IMR-90 (cell line): ENCODE measurements at regions not wholly inside any gene's neighbourhood (a gene's known extent, or its start where the extent isn't known, plus 50 kb on each side); places are given as distances from the start of the nearest gene placed in this dataset.

Experiments
- ATAC-seq: fragments of 200-7000 bp; cut with Tn5 transposase; 2 replicates; pipeline ENCODE4 v1.9.1; 2020; ENCODE audit warnings: low read depth, mild to moderate bottlenecking, moderate library complexity
- BruUV-seq: library from RNA; stranded (reverse); fragments of 400-500 nt; replicated peaks from 2 replicates; lab custom pipeline; 2021; lab: Mats Ljungman, UMichigan
- CTCF ChIA-PET: fragments of 300-600 bp; formaldehyde crosslinking; extraction: SDS; loops from one replicate; lab custom pipeline; 2021; ENCODE audit warnings: antibody characterized with exemption; lab: Yijun Ruan, JAX
- POLR2A ChIA-PET: fragments of 300-600 bp; sonication (Branson Sonifier 250); formaldehyde crosslinking; loops from one replicate; lab custom pipeline; 2022; ENCODE audit warnings: antibody characterized with exemption; ENCODE audit not compliant: unreplicated experiment; lab: Charles Lee
- DNase-seq: peaks from one replicate; pipeline ENCODE4 v3.0.0; 2013
- H2AFZ ChIP-seq: replicated peaks from 2 replicates; pipeline ENCODE3; 2013; ENCODE audit warnings: low read length, mild to moderate bottlenecking; ENCODE audit not compliant: poor library complexity
- H2AK5ac ChIP-seq: 2 replicates; pipeline ENCODE4 v1.6.1; 2013; ENCODE audit warnings: low read depth, low read length, inconsistent platforms
- H2AK9ac ChIP-seq: replicated peaks from 2 replicates; pipeline ENCODE3; 2013; ENCODE audit warnings: mild to moderate bottlenecking, low read depth, low read length, moderate library complexity; ENCODE audit not compliant: poor library complexity
- H2BK120ac ChIP-seq: 2 replicates; pipeline ENCODE4 v1.6.1; 2013; ENCODE audit warnings: low read depth, low read length, inconsistent platforms
- H2BK15ac ChIP-seq: 3 replicates; pipeline ENCODE4 v1.6.1; 2013; ENCODE audit warnings: low read depth, low read length, inconsistent platforms
- H2BK20ac ChIP-seq: 2 replicates; pipeline ENCODE4 v1.6.1; 2013; ENCODE audit warnings: low read depth, mild to moderate bottlenecking, inconsistent platforms, low read length, moderate library complexity
- H2BK5ac ChIP-seq: 2 replicates; pipeline ENCODE4 v1.6.1; 2013; ENCODE audit warnings: mild to moderate bottlenecking, low read depth, low read length, inconsistent platforms; ENCODE audit not compliant: poor library complexity, severe bottlenecking
- H3K14ac ChIP-seq: replicated peaks from 2 replicates; pipeline ENCODE4 v1.6.1; 2013; ENCODE audit warnings: low read depth, low read length, inconsistent platforms
- H3K18ac ChIP-seq: 2 replicates; pipeline ENCODE4 v1.6.1; 2013; ENCODE audit warnings: low read depth, low read length, control low read depth
- H3K23ac ChIP-seq: 2 replicates; pipeline ENCODE4 v1.6.1; 2013; ENCODE audit warnings: low read depth, low read length, inconsistent platforms
- H3K27ac ChIP-seq: 2 replicates; pipeline ENCODE4 v1.5.1; 2013; ENCODE audit warnings: mild to moderate bottlenecking, control low read depth, low read length; ENCODE audit not compliant: insufficient read depth
- H3K27me3 ChIP-seq: 2 replicates; pipeline ENCODE4 v1.6.1; 2013; ENCODE audit warnings: low read length; ENCODE audit not compliant: control insufficient read depth, insufficient read depth
- H3K36me3 ChIP-seq: 2 replicates; pipeline ENCODE4 v1.6.1; 2013; ENCODE audit warnings: low read length, mixed read lengths; ENCODE audit not compliant: control insufficient read depth, insufficient read depth
- H3K4ac ChIP-seq: 2 replicates; pipeline ENCODE4 v1.6.1; 2013; ENCODE audit warnings: low read depth, low read length, inconsistent platforms
- H3K4me1 ChIP-seq: 2 replicates; pipeline ENCODE4 v1.6.1; 2013; ENCODE audit warnings: low read length, mixed read lengths; ENCODE audit not compliant: control insufficient read depth, insufficient read depth
- H3K4me2 ChIP-seq: 2 replicates; pipeline ENCODE4 v1.6.1; 2013; ENCODE audit warnings: low read depth, mild to moderate bottlenecking, control low read depth, low read length, moderate library complexity
- H3K4me3 ChIP-seq: 2 replicates; pipeline ENCODE4 v1.5.1; 2013; ENCODE audit warnings: low read depth, mild to moderate bottlenecking, control low read depth, low read length, moderate library complexity; ENCODE audit not compliant: insufficient read depth
- H3K56ac ChIP-seq: 2 replicates; pipeline ENCODE4 v1.6.1; 2013; ENCODE audit warnings: low read length, inconsistent platforms; ENCODE audit not compliant: insufficient read depth; ENCODE audit errors: extremely low read depth
- H3K79me1 ChIP-seq, 2 experiments: 2 replicates each; pipeline ENCODE4 v1.6.1; 2013; ENCODE audit warnings: low read length in 2 of 2, inconsistent platforms in 1 of 2, low read depth in 1 of 2
- H3K9ac ChIP-seq: 2 replicates; pipeline ENCODE4 v1.6.1; 2013; ENCODE audit warnings: low read depth, low read length, control low read depth
- H3K9me1 ChIP-seq: 2 replicates; pipeline ENCODE4 v1.6.1; 2013; ENCODE audit warnings: low read length, inconsistent platforms; ENCODE audit not compliant: insufficient read depth
- H3K9me3 ChIP-seq: 2 replicates; pipeline ENCODE4 v1.6.1; 2013; ENCODE audit warnings: low read length; ENCODE audit not compliant: control insufficient read depth, insufficient read depth
- H4K20me1 ChIP-seq: 2 replicates; pipeline ENCODE4 v1.6.1; 2013; ENCODE audit warnings: low read length, inconsistent platforms; ENCODE audit not compliant: insufficient read depth
- H4K5ac ChIP-seq: 2 replicates; pipeline ENCODE4 v1.6.1; 2013; ENCODE audit warnings: mild to moderate bottlenecking, low read depth, low read length, control low read depth
- H4K8ac ChIP-seq, 2 experiments: 2 replicates each; pipeline ENCODE4 v1.6.1; 2013; ENCODE audit warnings: low read depth in 2 of 2, low read length in 2 of 2, control low read depth in 1 of 2, inconsistent platforms in 1 of 2
- H4K91ac ChIP-seq: 2 replicates; pipeline ENCODE4 v1.6.1; 2013; ENCODE audit warnings: low read depth, low read length, inconsistent platforms; ENCODE audit not compliant: insufficient read depth
- BHLHE40 ChIP-seq: fragments of 150-350 bp; IDR thresholded peaks from 2 replicates; pipeline ENCODE4 v1.6.1; 2016; ENCODE audit warnings: mild to moderate bottlenecking, low read depth, low read length
- CEBPB ChIP-seq: IDR thresholded peaks from 2 replicates; pipeline ENCODE4 v1.6.1; 2012; ENCODE audit warnings: low read depth, low read length, improper control_type of control experiment
- CHD1 ChIP-seq: IDR thresholded peaks from 2 replicates; pipeline ENCODE4 v1.6.1; 2012; ENCODE audit warnings: low read depth, low read length, improper control_type of control experiment
- FOS ChIP-seq: fragments of 150-350 bp; IDR thresholded peaks from 2 replicates; pipeline ENCODE4 v1.6.1; 2016; ENCODE audit warnings: low read depth, low read length
- MAFK ChIP-seq: IDR thresholded peaks from 2 replicates; pipeline ENCODE4 v1.6.1; 2012; ENCODE audit warnings: low read depth, low read length, improper control_type of control experiment
- MAZ ChIP-seq: IDR thresholded peaks from 2 replicates; pipeline ENCODE4 v1.6.1; 2012; ENCODE audit warnings: low read depth, mild to moderate bottlenecking, low read length, improper control_type of control experiment, moderate library complexity, borderline replicate concordance
- MXI1 ChIP-seq: IDR thresholded peaks from 2 replicates; pipeline ENCODE4 v1.6.1; 2012; ENCODE audit warnings: low read depth, mild to moderate bottlenecking, low read length, moderate library complexity, borderline replicate concordance
- NFE2L2 ChIP-seq: fragments of 150-350 bp; IDR thresholded peaks from 2 replicates; pipeline ENCODE4 v1.6.1; 2016; ENCODE audit warnings: low read depth, mild to moderate bottlenecking, low read length
- POLR2A ChIP-seq: IDR thresholded peaks from 2 replicates; pipeline ENCODE4 v1.6.1; 2012; ENCODE audit warnings: mild to moderate bottlenecking, low read depth, low read length
- RAD21 ChIP-seq: IDR thresholded peaks from 2 replicates; pipeline ENCODE4 v1.6.1; 2012; ENCODE audit warnings: low read length, improper control_type of control experiment
- RCOR1 ChIP-seq: IDR thresholded peaks from 2 replicates; pipeline ENCODE4 v1.6.1; 2012; ENCODE audit warnings: mild to moderate bottlenecking, low read length, improper control_type of control experiment; ENCODE audit not compliant: insufficient replicate concordance
- RFX5 ChIP-seq: IDR thresholded peaks from 2 replicates; pipeline ENCODE4 v1.8.0; 2012; ENCODE audit warnings: low read depth, mild to moderate bottlenecking, low read length, moderate library complexity
- SMC3 ChIP-seq: fragments of 150-350 bp; IDR thresholded peaks from 2 replicates; pipeline ENCODE4 v1.6.1; 2016; ENCODE audit warnings: low read depth, mild to moderate bottlenecking, antibody characterized with exemption, low read length, moderate library complexity
- USF2 ChIP-seq: fragments of 150-350 bp; IDR thresholded peaks from 2 replicates; pipeline ENCODE4 v1.6.1; 2017; ENCODE audit warnings: mild to moderate bottlenecking, antibody characterized with exemption, low read length, low read depth
- WGBS, 2 experiments: methylation state at CpG; one replicate each; pipeline versions ENCODE4 v1.1.5 to v1.1.7; 2013; ENCODE audit warnings: missing lambda C conversion rate in 2 of 2; ENCODE audit not compliant: insufficient read length in 1 of 2; ENCODE audit errors: extremely low coverage in 2 of 2; 5-methylcytosine and 5-hydroxymethylcytosine counted together
- dilution Hi-C: fragments of 300-500 bp; cut with HindIII; formaldehyde crosslinking; loops from one replicate; pipeline ENCODE4 v1.14.3; 2018; ENCODE audit warnings: low sequenced_read_pairs; ENCODE audit not compliant: unreplicated experiment
- in situ Hi-C: fragments of 300-500 bp; cut with MboI; formaldehyde crosslinking; loops from 3 replicates; pipeline ENCODE4 v1.14.3; 2019; ENCODE audit warnings: low sequenced_read_pairs, inconsistent platforms, mixed read lengths
- intact Hi-C: fragments of 100-400 bp; cut with micrococcal nuclease; formaldehyde crosslinking; loops from 2 replicates; pipeline ENCODE4 v1.10.0; 2022
- TF ChIP-seq, protein P1 (sequence below): fragments of 150-350 bp; IDR thresholded peaks from 2 replicates; pipeline ENCODE4 v1.6.1; 2016; ENCODE audit warnings: low read depth, mild to moderate bottlenecking, low read length, moderate library complexity, borderline replicate concordance
- TF ChIP-seq, protein P2 (sequence below): conservative IDR thresholded peaks from 2 replicates; pipeline ENCODE4 v1.5.1; 2012; ENCODE audit warnings: mild to moderate bottlenecking, low read depth, low read length, improper control_type of control experiment

GRCh38 chr2:41216978-41217377 is 765.1 kb upstream of the SLC8A1 start:
- no TSS peak for BruUV-seq
- TF ChIP-seq MAFK (no peak), FOS (no peak), MXI1 (no peak), RCOR1 (no peak), MAZ (no peak), SMC3 (no peak), USF2 (no peak), CHD1 (no peak), RFX5 (no peak), CEBPB (no peak), NFE2L2 (no peak), POLR2A (no peak), BHLHE40 (no peak), RAD21 (no peak)
- TF ChIP-seq, protein P1, sequence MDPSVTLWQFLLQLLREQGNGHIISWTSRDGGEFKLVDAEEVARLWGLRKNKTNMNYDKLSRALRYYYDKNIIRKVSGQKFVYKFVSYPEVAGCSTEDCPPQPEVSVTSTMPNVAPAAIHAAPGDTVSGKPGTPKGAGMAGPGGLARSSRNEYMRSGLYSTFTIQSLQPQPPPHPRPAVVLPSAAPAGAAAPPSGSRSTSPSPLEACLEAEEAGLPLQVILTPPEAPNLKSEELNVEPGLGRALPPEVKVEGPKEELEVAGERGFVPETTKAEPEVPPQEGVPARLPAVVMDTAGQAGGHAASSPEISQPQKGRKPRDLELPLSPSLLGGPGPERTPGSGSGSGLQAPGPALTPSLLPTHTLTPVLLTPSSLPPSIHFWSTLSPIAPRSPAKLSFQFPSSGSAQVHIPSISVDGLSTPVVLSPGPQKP, result no peak
- TF ChIP-seq, protein P2, sequence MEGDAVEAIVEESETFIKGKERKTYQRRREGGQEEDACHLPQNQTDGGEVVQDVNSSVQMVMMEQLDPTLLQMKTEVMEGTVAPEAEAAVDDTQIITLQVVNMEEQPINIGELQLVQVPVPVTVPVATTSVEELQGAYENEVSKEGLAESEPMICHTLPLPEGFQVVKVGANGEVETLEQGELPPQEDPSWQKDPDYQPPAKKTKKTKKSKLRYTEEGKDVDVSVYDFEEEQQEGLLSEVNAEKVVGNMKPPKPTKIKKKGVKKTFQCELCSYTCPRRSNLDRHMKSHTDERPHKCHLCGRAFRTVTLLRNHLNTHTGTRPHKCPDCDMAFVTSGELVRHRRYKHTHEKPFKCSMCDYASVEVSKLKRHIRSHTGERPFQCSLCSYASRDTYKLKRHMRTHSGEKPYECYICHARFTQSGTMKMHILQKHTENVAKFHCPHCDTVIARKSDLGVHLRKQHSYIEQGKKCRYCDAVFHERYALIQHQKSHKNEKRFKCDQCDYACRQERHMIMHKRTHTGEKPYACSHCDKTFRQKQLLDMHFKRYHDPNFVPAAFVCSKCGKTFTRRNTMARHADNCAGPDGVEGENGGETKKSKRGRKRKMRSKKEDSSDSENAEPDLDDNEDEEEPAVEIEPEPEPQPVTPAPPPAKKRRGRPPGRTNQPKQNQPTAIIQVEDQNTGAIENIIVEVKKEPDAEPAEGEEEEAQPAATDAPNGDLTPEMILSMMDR, result no peak

More at GRCh38 chr2:41216978-41217377, 765.1 kb upstream of the SLC8A1 start:
- no CpG with 5 or more reads among the region's 1 CpG for WGBS, 2 experiments
- H2BK15ac ChIP-seq, result no peak overlapping the region
- no peak overlapping the region for H3K27ac ChIP-seq
- no peaks in the 10 kb centered on the region for H4K20me1 ChIP-seq
- no peak overlapping the region for H3K56ac ChIP-seq
- in situ Hi-C loops (no loop called here), intact Hi-C loops (no loop called here), dilution Hi-C loops (no loop called here)
- no peak overlapping the region for H2AK5ac ChIP-seq
- no peak overlapping the region for H2BK20ac ChIP-seq
- no peaks in the 10 kb centered on the region for H3K79me1 ChIP-seq
- H3K27me3 ChIP-seq, result no peaks in the 10 kb centered on the region
- no peak overlapping the region for H4K5ac ChIP-seq
- H3K36me3 ChIP-seq, result no peaks in the 10 kb centered on the region
- no peak overlapping the region for H3K23ac ChIP-seq
- POLR2A ChIA-PET, result no interaction called here
- H3K4me3 ChIP-seq, result no peak overlapping the region
- no peak for DNase-seq
- H3K9me1 ChIP-seq, result no peaks in the 10 kb centered on the region
- H2BK5ac ChIP-seq, result no peak overlapping the region
- no peak for ATAC-seq
- CTCF ChIA-PET, result no interaction called here
- no peak overlapping the region for H3K4ac ChIP-seq
- no peaks in the 10 kb centered on the region for H3K4me1 ChIP-seq
- H3K9me3 ChIP-seq, result no peaks in the 10 kb centered on the region
- H4K91ac ChIP-seq, result no peak overlapping the region
- H3K14ac ChIP-seq, result no peak overlapping the region
- no peak overlapping the region for H2AK9ac ChIP-seq
- no peak overlapping the region for H4K8ac ChIP-seq
- H2AFZ ChIP-seq, result no peak overlapping the region
- no peak overlapping the region for H2BK120ac ChIP-seq
- H3K4me2 ChIP-seq, result no peak overlapping the region
- no peak overlapping the region for H3K18ac ChIP-seq
- H3K9ac ChIP-seq, result no peak overlapping the region
